Suprapubic skin (tissue), 4 donors: ENCODE measurements at regions not wholly inside any gene's neighbourhood (a gene's known extent, or its start where the extent isn't known, plus 50 kb on each side); places are given as distances from the start of the nearest gene placed in this dataset.

ENCODE experiments used
- DNase-seq, 2 donors: peaks; one replicate each; pipeline ENCODE4 v3.0.0-alpha.2; 2019; ENCODE audit warnings: low spot score in 2 of 2
- H3K27ac ChIP-seq: fragments of 200-600 bp; sonication (generic); one replicate; pipeline ENCODE4 v1.5.1; 2019
- H3K27me3 ChIP-seq: fragments of 200-600 bp; sonication (generic); one replicate; pipeline ENCODE4 v1.5.1; 2019
- H3K36me3 ChIP-seq: fragments of 200-600 bp; sonication (generic); one replicate; pipeline ENCODE4 v1.5.1; 2019
- H3K4me1 ChIP-seq: fragments of 200-600 bp; sonication (generic); one replicate; pipeline ENCODE4 v1.5.1; 2019
- H3K4me3 ChIP-seq: fragments of 200-600 bp; sonication (generic); one replicate; pipeline ENCODE4 v1.5.1; 2019; ENCODE audit warnings: mild to moderate bottlenecking
- H3K9me3 ChIP-seq: fragments of 200-600 bp; sonication (generic); one replicate; pipeline ENCODE4 v1.5.1; 2019
- EP300 ChIP-seq: sonication (generic); formaldehyde crosslinking; IDR thresholded peaks from one replicate; pipeline ENCODE4 v1.6.1; 2017; ENCODE audit warnings: antibody characterized with exemption
- POLR2A ChIP-seq, 2 donors: fragments of 450-650 bp; IDR thresholded peaks; one replicate each; pipeline ENCODE4 v1.6.1; 2017; ENCODE audit warnings: antibody characterized with exemption in 2 of 2, mild to moderate bottlenecking in 2 of 2, moderate library complexity in 2 of 2
- POLR2AphosphoS5 ChIP-seq, 3 donors: sonication (generic); formaldehyde crosslinking; IDR thresholded peaks; one replicate each; pipeline ENCODE4 v1.6.1; 2017; ENCODE audit warnings: antibody characterized with exemption in 3 of 3
- whole genome bisulfite sequencing: methylation state at CpG from one replicate; pipeline ENCODE4 v1.1.5; 2018; 5-methylcytosine and 5-hydroxymethylcytosine counted together
- TF ChIP-seq, protein P1 (sequence below), 2 donors: fragments of 200-600 bp in 1 of 2; fragments of 450-650 bp in 1 of 2; sonication (generic) in 1 of 2; IDR thresholded peaks; one replicate each; pipeline ENCODE4 v1.5.1; 2016 to 2019; ENCODE audit warnings: antibody characterized with exemption in 2 of 2, mild to moderate bottlenecking in 1 of 2, moderate library complexity in 1 of 2

DNA sequence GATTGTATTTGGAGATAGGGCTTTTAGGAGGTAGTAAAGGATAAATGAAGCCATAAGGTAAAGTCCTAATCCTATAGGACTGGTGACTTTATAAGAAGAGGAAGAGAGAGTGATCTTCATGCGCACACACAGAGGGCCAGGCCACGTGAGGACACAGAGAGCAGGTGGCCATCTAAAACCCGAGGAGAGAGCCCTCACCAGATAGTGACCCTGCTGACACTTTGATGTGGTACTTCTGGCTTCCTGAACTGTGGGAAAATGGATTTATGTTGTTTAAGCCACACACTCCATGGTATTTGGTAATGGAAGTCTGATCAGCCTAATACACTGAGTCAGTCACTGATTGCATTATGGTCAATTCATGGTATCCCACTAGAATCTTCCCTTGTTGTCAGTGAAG lies 164.9 kb upstream of the TAPT1 start:
- Histone ChIP-seq H3K27me3 (no peaks in the 10 kb centered on the region), H3K9me3 (no peaks in the 10 kb centered on the region), H3K36me3 (no peaks in the 10 kb centered on the region), H3K4me3 (no peak overlapping the region), H3K4me1 (no peaks in the 10 kb centered on the region), H3K27ac (no peak overlapping the region)
- 71% methylated on average over 3 of the region's 3 CpGs for WGBS
- no peak for TF ChIP-seq POLR2A (IDR thresholded peaks at IDR 0.05)
- no peak for TF ChIP-seq POLR2AphosphoS5 (IDR thresholded peaks at IDR 0.05)
- DNase-seq, result no peak

DNA sequence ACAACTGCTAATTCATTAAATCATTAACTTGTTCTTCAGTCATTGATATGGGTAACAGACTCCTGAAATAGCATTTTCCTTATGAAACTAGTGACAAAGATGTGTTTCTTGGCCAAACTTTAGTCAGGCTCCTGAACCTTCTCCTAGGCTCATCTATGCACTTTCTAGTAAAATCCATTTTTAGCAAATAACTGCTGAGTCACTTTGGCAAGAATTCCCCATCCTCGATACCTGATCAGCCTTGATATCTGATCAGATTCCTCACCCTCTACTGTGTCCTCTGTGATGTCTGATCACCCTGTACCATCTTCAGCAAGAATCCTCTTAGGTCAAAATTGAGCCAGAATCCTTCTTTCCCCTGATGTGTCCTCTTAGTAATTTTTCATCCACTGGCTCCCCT lies 161.2 kb upstream of the TAPT1 start:
- WGBS, result 74% methylated on average over 1 of the region's 1 CpG
- Histone ChIP-seq H3K9me3 (no peaks in the 10 kb centered on the region), H3K4me3 (no peak overlapping the region), H3K27ac (no peak overlapping the region), H3K4me1 (no peaks in the 10 kb centered on the region), H3K27me3 (no peaks in the 10 kb centered on the region), H3K36me3 (no peaks in the 10 kb centered on the region)
- no peak for DNase-seq
- no peak for TF ChIP-seq POLR2AphosphoS5 (IDR thresholded peaks at IDR 0.05)
- no peak for TF ChIP-seq EP300
- TF ChIP-seq POLR2A (IDR thresholded peaks at IDR 0.05), result no peak
- TF ChIP-seq, protein P1, sequence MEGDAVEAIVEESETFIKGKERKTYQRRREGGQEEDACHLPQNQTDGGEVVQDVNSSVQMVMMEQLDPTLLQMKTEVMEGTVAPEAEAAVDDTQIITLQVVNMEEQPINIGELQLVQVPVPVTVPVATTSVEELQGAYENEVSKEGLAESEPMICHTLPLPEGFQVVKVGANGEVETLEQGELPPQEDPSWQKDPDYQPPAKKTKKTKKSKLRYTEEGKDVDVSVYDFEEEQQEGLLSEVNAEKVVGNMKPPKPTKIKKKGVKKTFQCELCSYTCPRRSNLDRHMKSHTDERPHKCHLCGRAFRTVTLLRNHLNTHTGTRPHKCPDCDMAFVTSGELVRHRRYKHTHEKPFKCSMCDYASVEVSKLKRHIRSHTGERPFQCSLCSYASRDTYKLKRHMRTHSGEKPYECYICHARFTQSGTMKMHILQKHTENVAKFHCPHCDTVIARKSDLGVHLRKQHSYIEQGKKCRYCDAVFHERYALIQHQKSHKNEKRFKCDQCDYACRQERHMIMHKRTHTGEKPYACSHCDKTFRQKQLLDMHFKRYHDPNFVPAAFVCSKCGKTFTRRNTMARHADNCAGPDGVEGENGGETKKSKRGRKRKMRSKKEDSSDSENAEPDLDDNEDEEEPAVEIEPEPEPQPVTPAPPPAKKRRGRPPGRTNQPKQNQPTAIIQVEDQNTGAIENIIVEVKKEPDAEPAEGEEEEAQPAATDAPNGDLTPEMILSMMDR (IDR thresholded peaks at IDR 0.05), result no peak

DNA sequence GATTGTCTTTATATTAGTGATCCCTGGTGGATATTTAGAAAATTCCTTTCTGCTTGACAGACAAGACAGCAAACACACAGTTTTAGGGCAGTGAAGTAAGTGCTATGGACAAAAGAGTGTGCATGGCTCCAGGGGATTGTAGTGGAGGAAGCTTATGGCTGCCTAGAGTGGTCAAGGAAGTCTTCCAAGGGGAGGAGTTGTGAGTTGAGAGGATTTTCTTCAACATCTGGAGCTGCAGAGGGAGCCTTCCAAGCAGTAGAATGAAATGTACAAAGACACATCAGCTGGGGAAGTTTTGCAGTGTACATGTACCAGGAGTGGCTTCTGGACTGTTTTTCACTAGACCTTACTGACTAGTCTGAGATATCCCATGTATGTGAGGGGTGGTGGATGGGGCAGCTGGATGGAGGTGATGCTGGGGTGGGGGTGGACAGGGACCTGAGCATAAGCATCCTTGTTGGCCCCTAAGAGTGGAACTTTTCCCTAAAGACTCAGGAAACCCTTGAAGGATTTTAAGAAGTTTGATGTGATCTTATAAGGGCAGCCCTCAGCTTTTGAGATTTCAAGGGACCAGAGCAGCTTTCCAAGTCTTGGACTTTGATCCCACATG lies 160.5 kb upstream of the TAPT1 start:
- no peak for DNase-seq
- H3K27ac ChIP-seq, result no peak overlapping the region
- no peak overlapping the region for H3K4me3 ChIP-seq
- no peaks in the 10 kb centered on the region for H3K36me3 ChIP-seq
- H3K4me1 ChIP-seq, result no peaks in the 10 kb centered on the region
- H3K27me3 ChIP-seq, result no peaks in the 10 kb centered on the region
- no peaks in the 10 kb centered on the region for H3K9me3 ChIP-seq
- TF ChIP-seq, protein P1 (IDR thresholded peaks at IDR 0.05), result no peak
- TF ChIP-seq EP300, result no peak
- TF ChIP-seq POLR2AphosphoS5 (IDR thresholded peaks at IDR 0.05), result no peak
- TF ChIP-seq POLR2A (IDR thresholded peaks at IDR 0.05), result no peak

DNA sequence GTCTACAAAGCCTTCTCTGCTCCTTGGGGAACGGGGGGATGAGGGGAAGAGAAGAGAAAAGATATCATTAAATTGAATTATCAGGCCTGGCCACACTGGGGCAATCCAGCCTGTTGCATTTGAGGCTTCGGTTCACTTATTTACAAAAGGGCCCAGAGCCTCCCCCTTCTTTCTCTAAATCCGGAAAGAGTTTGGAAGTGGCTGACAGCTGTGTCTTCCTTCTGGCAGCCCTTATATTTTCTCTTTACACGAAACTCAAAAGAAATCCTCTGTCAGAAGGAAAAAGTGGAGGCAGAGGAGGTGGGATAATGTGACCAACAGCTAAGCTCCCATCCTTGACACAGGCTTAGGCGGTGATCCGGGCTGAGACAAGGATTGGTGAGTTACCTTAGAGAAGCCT lies 158.3 kb upstream of the TAPT1 start:
- TF ChIP-seq POLR2A (IDR thresholded peaks at IDR 0.05) (no peak), EP300 (no peak), POLR2AphosphoS5 (IDR thresholded peaks at IDR 0.05) (no peak)
- TF ChIP-seq, protein P1 (IDR thresholded peaks at IDR 0.05), result no peak
- H3K36me3 ChIP-seq, result no peaks in the 10 kb centered on the region
- no peaks in the 10 kb centered on the region for H3K9me3 ChIP-seq
- no peaks in the 10 kb centered on the region for H3K27me3 ChIP-seq
- DNase-seq, result no peak
- WGBS, result 37% methylated on average over 6 of the region's 6 CpGs
- no peak overlapping the region for H3K27ac ChIP-seq
- no peak overlapping the region for H3K4me3 ChIP-seq
- H3K4me1 ChIP-seq, result no peaks in the 10 kb centered on the region

DNA sequence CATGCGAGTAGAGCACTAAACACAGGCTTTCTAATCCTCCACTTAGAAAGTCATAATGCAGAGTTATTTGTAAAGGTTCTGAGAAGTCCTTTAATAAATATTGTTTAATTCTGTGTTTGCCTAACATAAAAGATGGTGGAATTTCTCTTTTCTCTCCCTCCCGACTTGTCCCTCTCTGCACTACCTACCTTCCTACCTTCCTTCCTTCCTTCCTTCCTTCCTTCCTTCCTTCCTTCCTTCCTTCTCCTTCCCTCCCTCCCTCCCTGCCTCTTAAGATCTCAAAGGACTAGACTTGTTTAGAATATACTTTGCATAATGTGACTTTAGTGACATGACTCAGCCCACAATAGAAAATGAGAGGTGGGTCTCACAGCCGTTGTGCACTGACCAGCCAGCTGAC lies 156.3 kb upstream of the TAPT1 start:
- Histone ChIP-seq H3K4me1 (no peaks in the 10 kb centered on the region), H3K36me3 (no peaks in the 10 kb centered on the region), H3K4me3 (no peak overlapping the region), H3K9me3 (no peaks in the 10 kb centered on the region), H3K27ac (no peak overlapping the region), H3K27me3 (no peaks in the 10 kb centered on the region)
- no peak for DNase-seq
- no peak for TF ChIP-seq POLR2AphosphoS5 (IDR thresholded peaks at IDR 0.05)
- no peak for TF ChIP-seq POLR2A (IDR thresholded peaks at IDR 0.05)
- TF ChIP-seq, protein P1 (IDR thresholded peaks at IDR 0.05), result no peak
- WGBS, result 75% methylated on average over 3 of the region's 3 CpGs

DNA sequence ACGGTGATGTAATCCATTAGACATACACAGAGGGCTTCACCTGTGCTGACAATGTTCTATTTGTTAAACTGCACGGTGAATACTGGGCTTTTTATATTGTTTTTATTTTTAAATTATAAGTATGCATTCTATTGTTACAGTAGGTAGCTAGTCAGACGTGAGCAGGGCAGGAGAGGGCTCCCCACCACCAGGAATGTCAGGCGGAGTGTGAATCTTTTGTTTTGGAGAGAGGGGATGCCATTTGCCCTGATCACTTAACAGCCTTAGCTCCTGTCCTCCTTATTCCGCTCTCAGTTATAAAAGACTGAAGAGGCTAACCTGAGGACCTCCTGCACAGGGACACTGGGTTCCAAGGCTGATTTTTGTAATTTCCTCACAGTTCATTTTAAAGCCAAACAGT lies 151.6 kb upstream of the TAPT1 start:
- TF ChIP-seq POLR2AphosphoS5 (IDR thresholded peaks at IDR 0.05), result no peak
- Histone ChIP-seq H3K4me1 (no peaks in the 10 kb centered on the region), H3K27ac (no peak overlapping the region), H3K4me3 (no peak overlapping the region), H3K27me3 (no peaks in the 10 kb centered on the region), H3K36me3 (no peaks in the 10 kb centered on the region), H3K9me3 (no peaks in the 10 kb centered on the region)
- no peak for DNase-seq
- 70% methylated on average over 5 of the region's 5 CpGs for WGBS
